ENCODE measurements at regions not wholly inside any gene's neighbourhood (a gene's known extent, or its start where the extent isn't known, plus 50 kb on each side); places are given as distances from the start of the nearest gene placed in this dataset.

GRCh38 chr5:10173716-10174115 is 76.0 kb downstream of the ATPSCKMT start:
- ChIA-PET POLR2A (no interaction called here), CTCF (no interaction called here)
- TF ChIP-seq FOXM1 (IDR thresholded peaks at IDR 0.05; ENCODE audit: borderline replicate concordance) (no peak), BHLHE40 (IDR thresholded peaks at IDR 0.05; ENCODE audit: borderline replicate concordance) (no peak), LEF1 (IDR thresholded peaks at IDR 0.05; ENCODE audit: borderline replicate concordance) (no peak), ELF4 (IDR thresholded peaks at IDR 0.05) (no peak), L3MBTL2 (conservative IDR thresholded peaks at IDR 0.05) (no peak), CTBP1 (IDR thresholded peaks at IDR 0.05; ENCODE audit: borderline replicate concordance) (no peak), SUZ12 (IDR thresholded peaks at IDR 0.05) (no peak), ZNF384 (IDR thresholded peaks at IDR 0.05) (no peak), NFRKB (IDR thresholded peaks at IDR 0.05) (no peak), FOXK2 (IDR thresholded peaks at IDR 0.05) (no peak), HDGF (IDR thresholded peaks at IDR 0.05; ENCODE audit: borderline replicate concordance) (no peak), TARDBP (IDR thresholded peaks at IDR 0.05) (no peak), ARNT (IDR thresholded peaks at IDR 0.05) (no peak), SP1 (IDR thresholded peaks at IDR 0.05) (no peak), FOXA1 (IDR thresholded peaks at IDR 0.05) (no peak)
- TF ChIP-seq, protein P1, sequence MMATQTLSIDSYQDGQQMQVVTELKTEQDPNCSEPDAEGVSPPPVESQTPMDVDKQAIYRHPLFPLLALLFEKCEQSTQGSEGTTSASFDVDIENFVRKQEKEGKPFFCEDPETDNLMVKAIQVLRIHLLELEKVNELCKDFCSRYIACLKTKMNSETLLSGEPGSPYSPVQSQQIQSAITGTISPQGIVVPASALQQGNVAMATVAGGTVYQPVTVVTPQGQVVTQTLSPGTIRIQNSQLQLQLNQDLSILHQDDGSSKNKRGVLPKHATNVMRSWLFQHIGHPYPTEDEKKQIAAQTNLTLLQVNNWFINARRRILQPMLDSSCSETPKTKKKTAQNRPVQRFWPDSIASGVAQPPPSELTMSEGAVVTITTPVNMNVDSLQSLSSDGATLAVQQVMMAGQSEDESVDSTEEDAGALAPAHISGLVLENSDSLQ (IDR thresholded peaks at IDR 0.05): no peak
- DNase-seq (ENCODE audit: extremely low spot score): no peak

DNA sequence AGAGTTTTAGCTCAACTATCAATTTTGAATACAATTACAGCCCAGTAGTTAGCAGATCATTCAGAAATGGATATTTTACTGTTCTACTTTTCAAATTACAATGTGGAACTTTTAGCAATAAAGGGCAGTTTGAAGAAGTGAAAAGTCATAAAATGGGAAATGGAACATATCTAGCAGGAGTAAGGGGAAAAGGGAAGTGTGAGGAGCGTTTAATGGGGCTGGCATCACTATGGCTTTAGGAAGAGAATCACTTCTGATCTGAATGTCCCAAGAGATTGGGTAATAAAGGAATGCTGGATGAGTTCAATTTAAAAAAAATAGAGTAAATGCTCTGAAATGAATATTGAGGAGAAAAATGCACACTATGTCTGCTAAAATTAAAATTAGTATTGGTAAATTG is 77.4 kb downstream of the ATPSCKMT start:
- POLR2A ChIA-PET: no interaction called here
- TF ChIP-seq FOXK2 (IDR thresholded peaks at IDR 0.05): no peak
- TF ChIP-seq, protein P1 (IDR thresholded peaks at IDR 0.05): no peak
- no peak for TF ChIP-seq LEF1 (IDR thresholded peaks at IDR 0.05; ENCODE audit: borderline replicate concordance)
- TF ChIP-seq ARNT (IDR thresholded peaks at IDR 0.05): no peak
- no peak for TF ChIP-seq BHLHE40 (IDR thresholded peaks at IDR 0.05; ENCODE audit: borderline replicate concordance)
- no peak for TF ChIP-seq TARDBP (IDR thresholded peaks at IDR 0.05)
- no peak for TF ChIP-seq FOXA1 (IDR thresholded peaks at IDR 0.05)
- CTCF ChIA-PET: interaction anchor here (0.6 kb wide), 1 partner anchor 396 kb away, joined by 3 read pairs; no protein-coding TSS in a partner anchor
- DNase-seq (ENCODE audit: extremely low spot score): no peak

- ChIA-PET CTCF (no interaction called here), POLR2A (no interaction called here)
- no peak for DNase-seq (ENCODE audit: extremely low spot score)
- TF ChIP-seq NFRKB (IDR thresholded peaks at IDR 0.05) (no peak), BHLHE40 (IDR thresholded peaks at IDR 0.05; ENCODE audit: borderline replicate concordance) (no peak), ZNF384 (IDR thresholded peaks at IDR 0.05) (no peak), FOXA1 (IDR thresholded peaks at IDR 0.05) (no peak), ARNT (IDR thresholded peaks at IDR 0.05) (no peak), LEF1 (IDR thresholded peaks at IDR 0.05; ENCODE audit: borderline replicate concordance) (no peak), TARDBP (IDR thresholded peaks at IDR 0.05) (no peak)
- TF ChIP-seq, protein P1 (IDR thresholded peaks at IDR 0.05): no peak
Observed at GRCh38 chr5:10169359-10169758, 80.3 kb downstream of the ATPSCKMT start.

DNA sequence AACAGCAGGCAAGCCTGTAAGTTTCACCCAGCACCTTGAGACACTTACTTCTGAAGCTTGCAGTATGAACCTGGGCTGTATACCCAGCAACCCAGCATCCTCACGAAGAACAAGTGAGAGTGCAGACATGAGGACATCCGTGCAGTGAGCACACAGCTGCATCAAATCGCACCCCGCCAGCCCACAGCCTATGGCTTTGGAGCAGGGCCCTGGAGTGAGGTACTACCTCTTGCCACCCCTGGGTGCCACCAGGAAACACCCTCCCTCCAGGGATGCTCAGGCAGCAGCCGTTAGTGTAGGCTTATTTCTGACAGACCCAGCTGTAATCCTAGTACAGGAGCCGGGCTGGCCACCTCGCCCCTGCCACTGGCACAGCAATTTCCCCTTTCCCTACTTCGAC is 81.4 kb downstream of the ATPSCKMT start:
- DNase-seq (ENCODE audit: extremely low spot score): no peak
- POLR2A ChIA-PET: no interaction called here
- TF ChIP-seq SUZ12 (IDR thresholded peaks at IDR 0.05): no peak
- TF ChIP-seq, protein P1 (IDR thresholded peaks at IDR 0.05): no peak
- no peak for TF ChIP-seq ARNT (IDR thresholded peaks at IDR 0.05)
- no peak for TF ChIP-seq FOXK2 (IDR thresholded peaks at IDR 0.05)
- CTCF ChIA-PET: no interaction called here

DNA sequence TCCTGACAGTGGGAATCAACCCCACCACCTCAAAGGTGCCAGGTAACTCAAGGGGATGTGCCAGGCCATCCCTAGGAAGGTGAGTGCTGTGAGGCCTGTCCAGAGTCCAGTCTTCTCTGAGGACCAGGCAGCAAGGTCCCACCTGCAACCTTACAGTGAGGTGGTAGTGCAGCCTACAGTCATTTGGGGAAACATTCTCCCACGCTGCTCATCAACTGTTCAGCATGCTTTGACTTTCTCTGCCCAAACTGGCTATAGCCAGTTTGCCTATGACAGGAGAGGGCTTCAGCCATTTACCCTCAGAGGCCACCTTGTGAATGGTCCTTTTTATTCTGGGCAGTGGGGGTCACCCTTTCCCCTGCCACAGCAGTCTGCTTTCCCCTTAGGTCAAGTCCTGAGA is 81.9 kb downstream of the ATPSCKMT start:
- no peak for DNase-seq (ENCODE audit: extremely low spot score)
- TF ChIP-seq FOXM1 (IDR thresholded peaks at IDR 0.05; ENCODE audit: borderline replicate concordance): no peak
- no peak for TF ChIP-seq TARDBP (IDR thresholded peaks at IDR 0.05)
- TF ChIP-seq, protein P1 (IDR thresholded peaks at IDR 0.05): no peak
- no peak for TF ChIP-seq ARNT (IDR thresholded peaks at IDR 0.05)
- no peak for TF ChIP-seq HDGF (IDR thresholded peaks at IDR 0.05; ENCODE audit: borderline replicate concordance)
- no peak for TF ChIP-seq SP1 (IDR thresholded peaks at IDR 0.05)
- no peak for TF ChIP-seq CTBP1 (IDR thresholded peaks at IDR 0.05; ENCODE audit: borderline replicate concordance)
- TF ChIP-seq SUZ12 (IDR thresholded peaks at IDR 0.05): no peak
- TF ChIP-seq FOXK2 (IDR thresholded peaks at IDR 0.05): no peak
- no peak for TF ChIP-seq L3MBTL2 (conservative IDR thresholded peaks at IDR 0.05)
- TF ChIP-seq FOXA1 (IDR thresholded peaks at IDR 0.05): no peak
- no peak for TF ChIP-seq ELF4 (IDR thresholded peaks at IDR 0.05)
- no peak for TF ChIP-seq NFRKB (IDR thresholded peaks at IDR 0.05)
- TF ChIP-seq ZNF384 (IDR thresholded peaks at IDR 0.05): no peak
- no peak for TF ChIP-seq BHLHE40 (IDR thresholded peaks at IDR 0.05; ENCODE audit: borderline replicate concordance)
- POLR2A ChIA-PET: no interaction called here
- CTCF ChIA-PET: no interaction called here

- POLR2A ChIA-PET: no interaction called here
- CTCF ChIA-PET: no interaction called here
- no peak for TF ChIP-seq FOXM1 (IDR thresholded peaks at IDR 0.05; ENCODE audit: borderline replicate concordance)
- TF ChIP-seq HDGF (IDR thresholded peaks at IDR 0.05; ENCODE audit: borderline replicate concordance): no peak
- TF ChIP-seq TARDBP (IDR thresholded peaks at IDR 0.05): no peak
- no peak for TF ChIP-seq NFRKB (IDR thresholded peaks at IDR 0.05)
- no peak for TF ChIP-seq FOXK2 (IDR thresholded peaks at IDR 0.05)
- TF ChIP-seq BHLHE40 (IDR thresholded peaks at IDR 0.05; ENCODE audit: borderline replicate concordance): no peak
- no peak for TF ChIP-seq ZNF384 (IDR thresholded peaks at IDR 0.05)
- no peak for TF ChIP-seq ARNT (IDR thresholded peaks at IDR 0.05)
- TF ChIP-seq, protein P1 (IDR thresholded peaks at IDR 0.05): no peak
- no peak for TF ChIP-seq LEF1 (IDR thresholded peaks at IDR 0.05; ENCODE audit: borderline replicate concordance)
- TF ChIP-seq SUZ12 (IDR thresholded peaks at IDR 0.05): no peak
- TF ChIP-seq ELF4 (IDR thresholded peaks at IDR 0.05): no peak
- no peak for TF ChIP-seq L3MBTL2 (conservative IDR thresholded peaks at IDR 0.05)
- TF ChIP-seq SP1 (IDR thresholded peaks at IDR 0.05): no peak
- no peak for TF ChIP-seq CTBP1 (IDR thresholded peaks at IDR 0.05; ENCODE audit: borderline replicate concordance)
- no peak for TF ChIP-seq FOXA1 (IDR thresholded peaks at IDR 0.05)
- no peak for DNase-seq (ENCODE audit: extremely low spot score)
Observed at GRCh38 chr5:10166392-10166791, 83.3 kb downstream of the ATPSCKMT start.
